WERI-Rb-1 (cell line): ENCODE measurements at regions not wholly inside any gene's neighbourhood (a gene's known extent, or its start where the extent isn't known, plus 50 kb on each side); places are given as distances from the start of the nearest gene placed in this dataset.
"Not testable (repeated sequence)": the region's sequence is repeated elsewhere in the genome, so short reads cannot be mapped to it uniquely, and the experiment has no call there.

ENCODE experiments used
- DNase-seq: peaks from one replicate; pipeline ENCODE4 v3.0.0-alpha.2; 2020
- H3K27ac ChIP-seq: fragments of 250-450 bp; sonication (Bioruptor Pico); 2 replicates; pipeline ENCODE4 v1.5.1; 2020; ENCODE audit warnings: mild to moderate bottlenecking, moderate library complexity
- H3K27me3 ChIP-seq: fragments of 250-450 bp; sonication (Bioruptor Pico); 2 replicates; pipeline ENCODE4 v1.5.1; 2021; ENCODE audit warnings: mild to moderate bottlenecking, low read depth, moderate library complexity; ENCODE audit not compliant: insufficient read depth, severe bottlenecking
- H3K36me3 ChIP-seq: fragments of 250-450 bp; sonication (Bioruptor Pico); 2 replicates; pipeline ENCODE4 v1.5.1; 2020; ENCODE audit warnings: mild to moderate bottlenecking, moderate library complexity
- H3K4me3 ChIP-seq: 2 replicates; pipeline ENCODE4 v1.5.1; 2011; ENCODE audit warnings: low read depth, mild to moderate bottlenecking, control low read depth, low read length
- H3K9me3 ChIP-seq: fragments of 250-450 bp; sonication (Bioruptor Pico); 2 replicates; pipeline ENCODE4 v1.5.1; 2021; ENCODE audit warnings: mild to moderate bottlenecking, moderate library complexity; ENCODE audit not compliant: severe bottlenecking
- CTCF ChIP-seq: IDR thresholded peaks from 2 replicates; pipeline ENCODE4 v1.5.1; 2011; ENCODE audit warnings: low read depth, mild to moderate bottlenecking, control low read depth, inconsistent platforms, low read length

GRCh38 chr10:123391275-123392028, 237.2 kb downstream of the BUB3 start:
- H3K27ac ChIP-seq, result no peak overlapping the region
- no peak for TF ChIP-seq CTCF
- no peak for DNase-seq
- peaks cover 8% of the 10 kb centered on the region for H3K9me3 ChIP-seq
- no peaks in the 10 kb centered on the region for H3K36me3 ChIP-seq
- no peaks in the 10 kb centered on the region for H3K27me3 ChIP-seq
- no peak overlapping the region for H3K4me3 ChIP-seq

GRCh38 chr10:123392182-123392963, 238.2 kb downstream of the BUB3 start:
- TF ChIP-seq CTCF, result no peak
- Histone ChIP-seq H3K27me3 (no peaks in the 10 kb centered on the region), H3K4me3 (no peak overlapping the region), H3K9me3 (peaks cover 8% of the 10 kb centered on the region), H3K36me3 (no peaks in the 10 kb centered on the region), H3K27ac (no peak overlapping the region)
- DNase-seq, result peak; percentile 11

- DNase-seq, result no peak
- no peak for TF ChIP-seq CTCF
- Histone ChIP-seq H3K9me3 (peaks cover 5% of the 10 kb centered on the region), H3K4me3 (no peak overlapping the region), H3K27me3 (no peaks in the 10 kb centered on the region), H3K36me3 (no peaks in the 10 kb centered on the region), H3K27ac (no peak overlapping the region)
Measured at GRCh38 chr10:123393170-123393569, 239.0 kb downstream of the BUB3 start.

GRCh38 chr10:123394382-123394781, 240.2 kb downstream of the BUB3 start:
- TF ChIP-seq CTCF, result no peak
- no peaks in the 10 kb centered on the region for H3K36me3 ChIP-seq
- no peaks in the 10 kb centered on the region for H3K27me3 ChIP-seq
- DNase-seq, result no peak
- peaks cover 5% of the 10 kb centered on the region for H3K9me3 ChIP-seq
- H3K27ac ChIP-seq, result no peak overlapping the region
- no peak overlapping the region for H3K4me3 ChIP-seq

- H3K4me3 ChIP-seq, H3K27ac ChIP-seq, H3K9me3 ChIP-seq, H3K36me3 ChIP-seq, DNase-seq, H3K27me3 ChIP-seq: not testable (repeated sequence)
Measured at GRCh38 chr10:123395234-123395633, 241.0 kb downstream of the BUB3 start.

GRCh38 chr10:123395906-123396305, 241.7 kb downstream of the BUB3 start:
- DNase-seq, result no peak
- H3K9me3 ChIP-seq, result peaks cover 5% of the 10 kb centered on the region
- no peak for TF ChIP-seq CTCF
- no peak overlapping the region for H3K27ac ChIP-seq
- H3K36me3 ChIP-seq, result no peaks in the 10 kb centered on the region
- H3K4me3 ChIP-seq, result no peak overlapping the region
- H3K27me3 ChIP-seq, result no peaks in the 10 kb centered on the region
